ENCODE measurements at regions not wholly inside any gene's neighbourhood (a gene's known extent, or its start where the extent isn't known, plus 50 kb on each side); places are given as distances from the start of the nearest gene placed in this dataset. TPM values are rescaled to one million over a fixed set of nuclear protein-coding genes. Genes with fewer than 3 reads are reported as not detected.

DNA sequence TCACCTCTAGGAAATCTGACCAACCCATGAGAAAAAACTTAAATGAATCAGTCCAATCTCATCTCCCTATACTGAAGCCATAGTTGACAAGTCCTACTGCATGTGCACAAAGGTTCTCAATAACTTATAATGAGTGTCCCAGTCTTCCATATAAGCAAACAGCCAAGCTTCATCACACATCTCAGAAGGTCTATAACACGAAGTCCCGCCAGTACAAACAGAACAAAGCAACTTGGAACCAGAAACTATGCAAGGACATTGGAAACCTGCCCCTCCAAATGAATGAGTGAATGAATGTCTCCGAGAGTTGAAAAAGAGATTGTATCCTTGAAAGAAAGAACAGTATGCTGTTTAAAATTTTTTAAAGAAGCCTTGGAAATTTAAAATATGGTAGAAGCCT, 53.6 kb upstream of the IPO9 start:
- peaks cover 21% of the 10 kb centered on the region for H3K9me3 ChIP-seq (ENCODE audit: control insufficient read depth, low read length)
- H3K27me3 ChIP-seq (ENCODE audit: control insufficient read depth, insufficient read depth, low read length, poor library complexity, severe bottlenecking) = peaks cover 32% of the 10 kb centered on the region
- peaks cover 21% of the 10 kb centered on the region for H3K4me1 Mint-ChIP-seq
- H3K9me3 Mint-ChIP-seq = peaks cover 27% of the 10 kb centered on the region
- no peak overlapping the region for H3K27ac ChIP-seq (ENCODE audit: low read depth, low read length)
- H3K36me3 ChIP-seq (ENCODE audit: control insufficient read depth, insufficient read depth, low read length) = no peaks in the 10 kb centered on the region
- H3K4me3 ChIP-seq (ENCODE audit: low read length) = no peak overlapping the region
- DNase-seq = no peak
- 91 to 96% methylated on average over 3 of the region's 3 CpGs for whole genome bisulfite sequencing, 2 experiments (ENCODE audit: insufficient coverage in 1 of 2, insufficient read length in 1 of 2)
- peaks cover 3% of the 10 kb centered on the region for H3K4me1 ChIP-seq (ENCODE audit: control insufficient read depth, insufficient read depth, low read length)
- no peak overlapping the region for H3K27ac Mint-ChIP-seq
- peaks cover 18% of the 10 kb centered on the region for H3K36me3 Mint-ChIP-seq (ENCODE audit: low read depth)
- H3K4me3 Mint-ChIP-seq = no peak overlapping the region
- H3K9ac ChIP-seq (ENCODE audit: extremely low read depth, low read length, poor library complexity, severe bottlenecking) = no peak overlapping the region
- peaks cover 52% of the 10 kb centered on the region for H3K27me3 Mint-ChIP-seq (ENCODE audit: insufficient read depth)
- TF ChIP-seq, protein P1, sequence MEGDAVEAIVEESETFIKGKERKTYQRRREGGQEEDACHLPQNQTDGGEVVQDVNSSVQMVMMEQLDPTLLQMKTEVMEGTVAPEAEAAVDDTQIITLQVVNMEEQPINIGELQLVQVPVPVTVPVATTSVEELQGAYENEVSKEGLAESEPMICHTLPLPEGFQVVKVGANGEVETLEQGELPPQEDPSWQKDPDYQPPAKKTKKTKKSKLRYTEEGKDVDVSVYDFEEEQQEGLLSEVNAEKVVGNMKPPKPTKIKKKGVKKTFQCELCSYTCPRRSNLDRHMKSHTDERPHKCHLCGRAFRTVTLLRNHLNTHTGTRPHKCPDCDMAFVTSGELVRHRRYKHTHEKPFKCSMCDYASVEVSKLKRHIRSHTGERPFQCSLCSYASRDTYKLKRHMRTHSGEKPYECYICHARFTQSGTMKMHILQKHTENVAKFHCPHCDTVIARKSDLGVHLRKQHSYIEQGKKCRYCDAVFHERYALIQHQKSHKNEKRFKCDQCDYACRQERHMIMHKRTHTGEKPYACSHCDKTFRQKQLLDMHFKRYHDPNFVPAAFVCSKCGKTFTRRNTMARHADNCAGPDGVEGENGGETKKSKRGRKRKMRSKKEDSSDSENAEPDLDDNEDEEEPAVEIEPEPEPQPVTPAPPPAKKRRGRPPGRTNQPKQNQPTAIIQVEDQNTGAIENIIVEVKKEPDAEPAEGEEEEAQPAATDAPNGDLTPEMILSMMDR (conservative IDR thresholded peaks at IDR 0.05) = no peak

GRCh38 chr1:201778279-201779065, 50.5 kb upstream of the IPO9 start:
- Mint-ChIP-seq H3K36me3 (ENCODE audit: low read depth) (peaks cover 37% of the 10 kb centered on the region), H3K27me3 (ENCODE audit: insufficient read depth) (peaks cover 43% of the 10 kb centered on the region), H3K9me3 (peaks cover 17% of the 10 kb centered on the region), H3K4me3 (no peak overlapping the region), H3K27ac (no peak overlapping the region), H3K4me1 (peaks cover 24% of the 10 kb centered on the region)
- peaks cover 20% of the 10 kb centered on the region for H3K9me3 ChIP-seq (ENCODE audit: control insufficient read depth, low read length)
- H3K4me1 ChIP-seq (ENCODE audit: control insufficient read depth, insufficient read depth, low read length) = peaks cover 3% of the 10 kb centered on the region
- TF ChIP-seq, protein P1 (conservative IDR thresholded peaks at IDR 0.05) = no peak
- peaks cover 32% of the 10 kb centered on the region for H3K27me3 ChIP-seq (ENCODE audit: control insufficient read depth, insufficient read depth, low read length, poor library complexity, severe bottlenecking)
- H3K27ac ChIP-seq (ENCODE audit: low read depth, low read length) = no peak overlapping the region
- peaks cover 21% of the 10 kb centered on the region for H3K36me3 ChIP-seq (ENCODE audit: control insufficient read depth, insufficient read depth, low read length)
- no peak for DNase-seq
- H3K4me3 ChIP-seq (ENCODE audit: low read length) = no peak overlapping the region
- no peak overlapping the region for H3K9ac ChIP-seq (ENCODE audit: extremely low read depth, low read length, poor library complexity, severe bottlenecking)
- 72 to 90% methylated on average over 2 to 5 of the region's 5 CpGs for WGBS, 2 experiments (ENCODE audit: insufficient coverage in 1 of 2, insufficient read length in 1 of 2)

Small RNAs in the stretch of these regions (microRNA-seq; reads per million reads assigned to microRNA genes)
- gene MIR5191 (ENCODE audit: borderline microRNAs expressed) = not detected
